Forelimb muscle (tissue), 1 donor: ENCODE measurements at regions not wholly inside any gene's neighbourhood (a gene's known extent, or its start where the extent isn't known, plus 50 kb on each side); places are given as distances from the start of the nearest gene placed in this dataset.

ENCODE experiments used
- DNase-seq: peaks from one replicate; pipeline ENCODE4 v3.0.0-alpha.2; 2013; ENCODE audit warnings: low read depth

DNA sequence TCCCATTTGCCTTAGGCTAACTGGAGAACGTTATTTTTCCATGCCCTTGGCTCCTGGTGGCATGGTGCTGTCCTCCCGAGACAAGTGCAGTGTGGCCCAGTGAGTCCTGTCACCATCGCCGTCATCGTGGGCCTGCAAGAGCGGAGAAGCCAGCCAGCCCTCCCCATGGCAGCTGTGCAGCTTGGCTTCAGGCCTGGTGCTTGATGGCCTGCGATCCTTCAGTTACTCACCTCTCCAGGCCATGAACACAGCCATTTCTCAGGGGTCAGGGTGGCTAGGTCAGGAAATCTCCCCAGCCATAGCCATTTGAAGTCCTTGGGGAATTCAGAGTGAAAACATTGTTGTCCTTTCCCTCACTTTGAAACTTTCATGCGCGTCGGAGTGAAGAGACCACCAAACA, 189.0 kb upstream of the RGMA start:
- no peak for DNase-seq

- DNase-seq = no peak
These were observed 185.2 kb upstream of the RGMA start for GRCh38 chr15:93274257-93274656.

DNA sequence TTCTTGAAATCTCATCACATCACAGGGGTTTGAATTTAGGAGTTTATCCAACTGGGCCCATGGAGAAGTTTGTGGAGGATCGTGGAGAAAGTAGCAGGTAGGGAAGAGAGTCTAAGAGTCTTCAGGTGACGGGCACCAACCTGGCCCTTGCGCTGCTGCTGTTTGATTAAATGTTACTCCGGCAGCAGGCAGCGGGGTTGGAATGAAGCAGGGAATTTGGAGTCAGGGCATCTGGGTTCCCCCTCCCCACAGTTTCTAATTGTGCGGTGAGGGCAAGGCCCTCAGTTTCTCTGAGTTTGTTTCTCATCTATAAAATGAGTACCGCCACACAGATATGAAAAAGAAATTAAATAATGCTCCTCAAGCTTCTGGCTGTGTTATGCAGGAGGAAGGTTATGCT, 182.9 kb upstream of the RGMA start:
- no peak for DNase-seq

DNA sequence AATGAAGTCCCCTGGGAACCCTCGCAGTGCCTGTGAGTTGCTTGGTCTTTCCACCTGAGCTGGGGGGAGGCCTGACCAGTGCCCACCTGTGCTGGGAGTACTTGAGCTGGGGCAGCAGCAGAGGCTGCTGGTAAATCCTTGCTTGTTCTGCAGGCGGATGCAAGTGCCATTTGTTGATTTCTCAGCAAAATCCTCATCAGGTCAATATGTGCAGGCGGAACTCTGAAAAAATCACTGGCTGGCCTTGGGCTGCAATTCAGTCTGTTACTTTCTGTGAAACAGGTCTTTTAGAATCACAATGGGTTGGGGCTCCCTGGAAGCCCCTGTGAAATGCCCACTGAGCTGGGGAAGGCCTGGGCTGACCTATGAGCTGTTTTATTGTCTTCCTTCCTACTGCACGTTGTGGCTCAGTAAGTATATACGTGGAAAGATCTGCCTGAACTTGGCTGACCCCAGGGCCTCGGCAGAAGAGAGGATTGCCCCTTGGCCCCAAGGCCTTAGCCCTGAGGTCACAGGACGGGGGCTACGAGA, 182.0 kb upstream of the RGMA start:
- DNase-seq = no peak

GRCh38 chr15:93268066-93268465, 179.1 kb upstream of the RGMA start:
- no peak for DNase-seq

- no peak for DNase-seq
These were observed 177.3 kb upstream of the RGMA start for GRCh38 chr15:93266291-93266690.

GRCh38 chr15:93265111-93265556, 176.1 kb upstream of the RGMA start:
- no peak for DNase-seq

DNA sequence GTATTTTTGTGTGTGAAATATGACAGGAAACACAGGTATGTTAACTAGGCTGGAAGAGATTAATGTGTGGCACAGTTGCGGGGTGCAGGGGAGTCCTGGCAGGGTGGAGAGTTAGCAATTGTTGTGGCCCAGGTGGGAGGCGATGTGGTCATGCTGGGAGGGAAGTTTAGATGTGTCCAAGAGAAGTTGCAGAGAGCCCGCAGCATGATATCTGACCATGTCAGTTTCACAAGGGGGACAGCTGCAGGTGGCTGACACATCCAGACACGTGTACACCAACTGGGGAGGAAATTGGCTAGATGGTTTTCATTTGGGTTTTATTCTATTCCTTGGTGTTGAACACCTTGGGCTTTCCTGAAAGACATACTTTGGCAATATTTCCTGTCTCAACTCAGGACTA, 172.8 kb upstream of the RGMA start:
- no peak for DNase-seq

DNA sequence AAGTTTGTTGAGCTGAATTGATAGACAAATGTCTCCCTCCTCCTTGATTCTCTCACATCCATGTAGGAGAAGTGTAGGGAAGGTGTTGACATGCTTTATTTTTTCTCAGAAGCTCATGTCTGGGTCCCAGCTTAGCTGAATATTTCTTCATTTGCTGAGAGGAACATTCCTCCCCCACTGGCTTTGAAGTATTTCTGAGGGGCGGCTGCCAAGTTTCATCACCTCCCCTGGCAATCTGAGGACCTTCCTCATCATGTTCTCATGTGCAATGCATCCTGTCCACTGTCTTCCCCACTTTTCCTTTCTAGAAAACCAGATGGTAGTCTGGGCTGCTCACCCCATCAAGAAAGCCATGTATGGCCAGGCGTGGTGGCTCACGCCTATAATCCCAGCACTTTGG, 168.9 kb upstream of the RGMA start:
- no peak for DNase-seq

- DNase-seq = no peak
These were observed 164.7 kb upstream of the RGMA start for GRCh38 chr15:93253681-93254080.

DNA sequence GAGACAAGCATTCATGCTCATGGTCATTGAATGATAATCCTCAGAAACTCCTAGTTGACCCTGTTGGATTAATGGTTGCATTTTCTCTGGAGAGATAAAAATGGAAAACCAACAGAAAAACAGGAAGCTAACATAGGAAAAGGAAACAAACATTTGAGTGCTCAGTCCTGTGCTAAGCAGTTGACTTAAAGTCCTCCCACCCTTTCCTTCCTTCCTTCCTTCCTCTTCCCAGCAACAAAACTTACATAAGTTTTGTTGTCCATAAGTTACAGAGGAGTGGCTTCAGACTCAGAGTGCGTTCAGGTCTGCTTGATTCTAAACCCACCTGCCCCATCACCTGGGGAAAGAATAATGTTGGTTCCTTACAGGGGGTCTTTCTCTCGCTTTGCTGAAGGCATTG, 163.8 kb upstream of the RGMA start:
- DNase-seq = no peak

GRCh38 chr15:93250950-93251349, 161.9 kb upstream of the RGMA start:
- no peak for DNase-seq

DNA sequence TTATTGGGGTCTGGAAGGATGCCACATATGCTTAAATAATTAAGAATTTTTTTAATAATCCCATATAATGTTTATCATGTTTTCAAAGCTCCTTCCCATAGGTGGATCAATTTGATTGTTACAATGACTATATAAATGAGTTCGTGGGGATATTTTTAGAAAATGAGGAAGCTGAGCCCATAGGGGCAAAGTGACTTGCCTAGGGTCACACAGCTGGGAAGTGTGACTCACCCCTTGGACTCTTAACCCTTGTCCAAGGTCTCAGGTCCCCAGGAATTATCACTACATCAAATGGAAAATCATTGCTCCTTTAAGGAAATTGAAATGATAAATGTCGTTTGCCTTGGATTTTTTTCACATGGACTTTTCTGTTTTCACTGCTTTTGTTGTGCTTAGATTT, 161.2 kb upstream of the RGMA start:
- no peak for DNase-seq

DNA sequence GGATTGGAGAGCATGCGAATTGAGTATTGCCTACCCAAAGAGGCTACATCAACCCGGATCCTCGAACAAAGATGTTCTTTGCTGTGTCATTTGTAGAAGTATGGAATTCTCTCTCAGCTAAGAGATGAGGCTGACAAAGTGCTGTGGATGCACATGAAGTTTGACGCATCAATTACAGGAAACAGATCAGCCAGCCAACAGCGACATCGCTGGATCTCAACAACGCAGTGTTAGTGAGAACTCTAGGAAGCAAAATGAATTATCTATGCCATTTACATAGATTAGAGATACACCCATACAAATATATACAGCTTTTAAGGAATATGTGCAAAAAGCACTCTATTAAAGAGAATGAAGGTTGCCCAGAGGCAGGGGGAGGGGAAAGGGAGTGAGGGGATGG, 160.6 kb upstream of the RGMA start:
- no peak for DNase-seq

GRCh38 chr15:93247466-93248121, 158.6 kb upstream of the RGMA start:
- DNase-seq = no peak

DNA sequence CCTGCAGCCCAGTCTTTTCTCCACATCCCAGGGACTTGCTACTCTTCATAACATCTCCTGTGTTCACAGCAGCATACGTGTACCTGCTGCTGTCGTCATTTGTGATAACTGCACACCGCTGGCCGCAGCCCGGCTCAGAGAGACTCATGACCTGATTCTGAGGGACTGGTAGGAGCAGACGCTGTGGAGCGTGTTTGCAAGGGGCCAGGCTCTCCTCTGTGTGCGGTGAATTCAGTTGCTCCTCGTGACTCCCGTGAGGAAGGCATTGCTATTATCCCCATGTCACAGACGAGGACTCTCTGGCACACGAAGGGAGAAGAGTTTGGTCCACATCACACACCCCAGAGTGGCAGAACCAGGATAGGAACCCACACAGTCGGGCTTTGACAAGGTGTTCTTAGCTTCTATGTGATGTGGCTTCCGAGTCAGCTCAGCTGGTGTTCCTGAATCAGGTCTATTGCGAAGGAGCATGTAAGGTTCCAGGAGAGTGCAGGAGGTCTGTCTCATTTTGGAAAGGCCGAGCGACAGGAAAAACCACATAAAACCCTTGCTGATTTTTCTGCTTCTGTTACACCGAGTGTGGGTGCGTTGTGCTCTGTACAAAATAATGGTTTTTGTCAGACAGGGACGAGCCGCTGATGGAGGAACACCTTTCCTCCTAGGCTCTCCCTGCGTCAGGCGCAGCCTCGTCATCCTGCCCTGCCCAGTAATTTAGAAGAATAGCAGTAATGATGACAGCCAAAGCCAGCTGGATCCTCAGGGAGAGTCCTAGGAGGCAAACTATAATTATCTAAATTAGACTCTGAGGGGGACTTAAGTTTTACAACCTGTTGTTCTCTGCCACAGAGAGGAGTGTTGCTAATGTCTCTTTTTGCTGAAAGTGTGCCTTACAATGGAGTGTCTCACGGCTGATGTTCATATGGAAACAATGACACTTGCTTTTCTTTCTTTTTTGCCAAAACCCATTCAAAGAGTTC, 157.5 kb upstream of the RGMA start:
- no peak for DNase-seq

DNA sequence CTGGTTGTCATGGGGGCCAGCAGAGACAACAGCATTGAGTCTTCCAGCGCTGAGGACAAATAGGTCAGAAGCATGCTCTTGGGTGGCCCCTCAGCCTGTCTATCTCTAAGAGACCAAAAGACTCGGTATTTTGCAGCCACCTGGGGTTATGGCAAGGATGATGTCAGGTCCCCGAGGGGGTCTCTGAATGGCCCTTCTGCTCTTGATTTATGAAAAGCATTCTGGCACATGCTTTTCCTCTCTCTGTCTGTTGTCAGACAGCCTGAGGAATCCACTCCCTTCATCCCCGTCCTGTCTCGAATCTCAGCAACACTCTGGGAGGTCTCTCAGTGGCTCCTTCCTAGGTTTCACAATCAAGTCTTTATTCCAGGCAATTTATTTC, 156.6 kb upstream of the RGMA start:
- no peak for DNase-seq

GRCh38 chr15:93244696-93245660, 156.0 kb upstream of the RGMA start:
- DNase-seq = no peak

- no peak for DNase-seq
These were observed 154.6 kb upstream of the RGMA start for GRCh38 chr15:93243573-93243972.

GRCh38 chr15:93241696-93242585, 152.9 kb upstream of the RGMA start:
- no peak for DNase-seq

DNA sequence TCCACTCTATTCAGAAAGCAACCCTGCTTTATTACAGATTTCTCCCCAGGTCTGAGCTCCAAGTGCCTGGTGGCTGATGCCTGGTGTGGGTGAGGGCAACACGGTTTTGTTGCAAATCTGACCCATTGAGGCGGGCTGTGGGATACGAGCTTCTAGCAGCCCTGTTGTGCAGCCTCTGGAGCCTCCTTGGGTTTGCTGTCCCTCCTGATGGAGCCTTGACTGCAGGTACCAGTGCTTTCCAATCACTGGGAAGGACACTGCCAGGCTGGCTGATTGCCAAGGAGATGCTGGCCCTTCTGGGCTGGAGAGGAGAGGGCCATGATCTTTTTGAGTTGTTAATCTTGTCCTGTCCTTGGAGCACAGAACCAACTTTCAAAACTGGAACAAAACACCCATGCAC, 151.0 kb upstream of the RGMA start:
- no peak for DNase-seq
